ENCODE measurements at regions not wholly inside any gene's neighbourhood (a gene's known extent, or its start where the extent isn't known, plus 50 kb on each side); places are given as distances from the start of the nearest gene placed in this dataset.
"Not testable (repeated sequence)": the region's sequence is repeated elsewhere in the genome, so short reads cannot be mapped to it uniquely, and the experiment has no call there.

DNA sequence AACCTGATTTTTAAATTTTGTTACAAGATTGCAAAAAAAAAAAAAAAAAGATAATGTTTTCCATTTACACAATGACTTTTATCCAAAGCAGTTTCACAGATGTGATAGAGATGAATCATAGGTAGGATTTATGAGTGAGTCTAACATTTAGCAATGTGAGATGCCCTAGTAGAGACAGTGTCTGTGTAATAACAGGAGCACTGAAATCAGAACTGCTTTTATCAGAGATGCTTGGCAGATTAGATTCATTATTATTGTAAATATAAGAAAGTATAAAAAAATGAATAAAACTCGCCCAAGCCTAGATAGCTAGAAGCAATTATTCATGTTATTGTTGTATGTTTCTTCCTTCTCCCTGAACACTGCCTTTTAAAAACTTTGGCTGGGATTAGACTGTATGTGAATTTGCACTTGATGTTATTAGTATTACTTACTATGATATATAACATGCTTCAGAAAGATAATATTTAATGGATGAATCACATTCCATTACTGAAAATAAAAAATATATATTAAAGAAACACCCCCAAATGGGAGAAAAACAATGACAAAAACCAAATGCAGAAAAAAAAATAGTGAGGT lies 567.3 kb upstream of the KLF4 start:
- no peak for DNase-seq
- no peak for TF ChIP-seq POLR2A (IDR thresholded peaks at IDR 0.05; ENCODE audit: low read length)

DNA sequence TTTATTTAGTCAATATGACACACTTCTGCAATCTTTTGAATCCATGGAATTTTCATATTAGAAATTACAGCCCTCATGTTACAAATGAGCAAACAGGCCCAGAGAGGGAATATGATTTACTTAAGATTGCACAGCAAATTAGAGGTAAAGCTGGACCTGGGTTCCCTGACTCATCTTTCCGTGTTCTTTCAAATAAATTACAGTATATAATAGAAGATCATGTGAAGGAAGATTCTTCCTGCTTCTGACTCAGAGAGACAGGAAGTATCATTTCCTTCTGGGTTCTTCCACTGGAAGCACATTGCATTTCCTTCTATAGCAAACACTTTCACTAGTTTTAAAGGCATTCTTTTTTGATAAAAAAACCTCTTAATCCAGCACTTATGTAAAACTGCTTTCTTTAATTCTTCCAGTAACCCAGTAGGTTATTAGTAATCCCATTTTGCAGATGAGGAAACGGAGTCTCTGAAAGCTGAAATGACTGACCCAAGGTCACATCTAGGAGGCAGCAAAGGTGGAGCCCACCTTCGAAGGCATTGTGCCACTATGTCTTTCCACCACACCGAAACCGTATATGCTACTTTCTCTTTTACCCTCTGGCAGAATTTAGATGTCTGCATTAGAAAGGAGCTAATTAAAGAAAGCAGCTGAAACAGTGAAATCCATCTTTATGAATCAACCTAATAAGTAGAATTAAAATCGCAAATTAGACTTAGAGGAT lies 566.7 kb upstream of the KLF4 start:
- DNase-seq: no peak
- no peak for TF ChIP-seq POLR2A (IDR thresholded peaks at IDR 0.05; ENCODE audit: low read length)
- no peak for TF ChIP-seq GATA1 (IDR thresholded peaks at IDR 0.05; ENCODE audit: low read depth, low read length)

DNA sequence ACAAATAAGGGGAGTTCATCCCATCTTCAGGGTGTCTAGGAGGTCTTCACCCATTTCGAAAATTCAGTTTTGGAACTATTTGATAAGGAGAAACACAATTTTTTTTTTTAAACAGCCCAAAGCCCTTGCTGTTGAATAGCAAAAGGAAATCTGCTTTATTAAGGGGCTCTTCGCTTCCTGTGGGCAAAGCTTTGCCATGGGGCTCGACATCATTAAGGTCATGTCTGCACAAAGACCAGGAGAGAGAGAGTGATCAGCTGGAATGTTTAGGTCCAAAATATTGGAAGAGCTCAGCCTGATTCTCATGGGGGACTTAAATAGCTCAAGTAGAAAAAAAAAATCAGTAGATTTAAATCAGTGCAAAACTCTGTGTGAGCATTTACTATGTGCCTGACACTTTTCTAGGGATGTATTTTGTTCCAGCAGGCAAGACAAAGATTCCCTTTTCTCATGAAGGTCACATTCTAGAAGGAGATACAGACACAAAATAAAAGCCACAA lies 564.6 kb upstream of the KLF4 start:
- TF ChIP-seq GATA1 (IDR thresholded peaks at IDR 0.05; ENCODE audit: low read depth, low read length): no peak
- TF ChIP-seq POLR2A (IDR thresholded peaks at IDR 0.05; ENCODE audit: low read length): no peak
- DNase-seq: no peak

DNA sequence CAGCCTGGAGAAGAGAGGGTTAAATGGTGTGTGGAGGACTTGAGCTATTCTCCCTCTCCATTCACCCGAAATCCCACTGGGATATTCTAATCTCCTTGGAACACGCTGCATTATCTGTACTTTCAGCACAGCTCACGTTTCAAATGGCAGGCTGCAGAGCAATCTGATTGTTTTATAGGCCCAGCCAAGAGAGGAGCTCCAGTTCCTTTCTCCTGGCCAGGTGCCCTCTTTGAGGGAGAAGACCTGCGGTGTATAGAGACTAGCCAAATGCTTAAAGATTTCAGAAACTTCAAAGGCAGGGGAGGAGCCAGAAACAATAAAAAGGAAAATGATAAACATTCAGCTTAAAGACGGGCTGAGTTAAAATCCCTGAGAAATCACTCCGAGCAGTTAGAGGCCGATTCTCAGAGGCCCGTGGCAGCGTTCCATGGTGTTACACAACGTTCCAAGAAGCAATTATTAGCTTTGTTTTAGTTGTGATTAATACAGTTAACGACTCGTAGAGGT lies 564.0 kb upstream of the KLF4 start:
- TF ChIP-seq POLR2A (IDR thresholded peaks at IDR 0.05; ENCODE audit: low read length) (no peak), GATA1 (IDR thresholded peaks at IDR 0.05; ENCODE audit: low read depth, low read length) (no peak)

DNA sequence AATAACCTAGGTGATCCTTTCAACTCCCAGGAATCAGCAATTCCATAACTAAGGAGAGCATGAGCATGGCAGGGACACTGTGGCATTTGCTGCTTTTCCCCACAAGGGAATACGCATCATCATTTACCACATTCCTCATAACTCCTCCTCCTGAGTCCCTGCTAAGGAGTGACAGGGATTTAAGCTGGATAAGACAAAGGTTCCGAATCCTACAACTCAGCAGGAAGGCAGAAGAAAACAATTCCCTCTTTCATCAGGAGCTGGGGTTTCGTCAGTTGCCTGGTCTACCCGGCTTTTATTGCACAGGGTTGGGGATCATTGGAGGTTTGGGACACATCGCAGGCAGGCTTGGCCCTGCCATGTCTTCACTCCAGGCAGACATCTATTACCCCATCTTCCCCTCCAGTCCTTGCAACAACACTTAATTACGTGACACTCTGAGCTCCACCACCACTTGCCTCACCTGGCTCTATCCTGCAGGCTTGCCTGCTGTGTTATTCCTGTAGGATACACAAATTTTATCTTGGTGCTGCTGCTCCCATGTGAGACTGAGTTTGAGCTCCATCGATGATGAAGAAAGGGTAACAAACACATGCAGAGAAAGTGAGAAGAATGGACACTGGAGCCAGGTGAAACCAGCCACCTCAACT lies 563.0 kb upstream of the KLF4 start:
- TF ChIP-seq POLR2A (IDR thresholded peaks at IDR 0.05; ENCODE audit: low read length): no peak
- no peak for DNase-seq

More for the DNA sequence above, 564.0 kb upstream of the KLF4 start:
- DNase-seq: no peak

DNA sequence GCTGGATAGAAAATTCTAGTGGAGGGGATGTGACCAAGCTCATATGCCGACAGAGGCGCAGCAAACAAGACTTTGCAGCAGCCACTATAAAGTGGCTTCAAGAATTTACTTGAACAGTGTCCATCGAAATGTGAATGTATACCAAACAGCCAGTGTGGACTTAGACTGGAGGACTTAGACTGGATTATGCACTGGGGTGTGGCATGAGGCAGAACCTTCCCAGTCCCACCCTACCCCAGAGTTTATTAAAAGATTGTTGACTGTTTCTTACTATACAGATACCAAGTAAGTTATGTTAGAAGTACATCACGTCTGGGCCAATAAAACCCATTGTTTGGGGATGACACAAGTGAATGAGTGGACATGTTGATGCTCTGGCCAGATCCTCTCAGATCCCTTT lies 561.3 kb upstream of the KLF4 start:
- TF ChIP-seq GATA1 (IDR thresholded peaks at IDR 0.05; ENCODE audit: low read depth, low read length) (no peak), POLR2A (IDR thresholded peaks at IDR 0.05; ENCODE audit: low read length) (no peak)
- no peak for DNase-seq

DNA sequence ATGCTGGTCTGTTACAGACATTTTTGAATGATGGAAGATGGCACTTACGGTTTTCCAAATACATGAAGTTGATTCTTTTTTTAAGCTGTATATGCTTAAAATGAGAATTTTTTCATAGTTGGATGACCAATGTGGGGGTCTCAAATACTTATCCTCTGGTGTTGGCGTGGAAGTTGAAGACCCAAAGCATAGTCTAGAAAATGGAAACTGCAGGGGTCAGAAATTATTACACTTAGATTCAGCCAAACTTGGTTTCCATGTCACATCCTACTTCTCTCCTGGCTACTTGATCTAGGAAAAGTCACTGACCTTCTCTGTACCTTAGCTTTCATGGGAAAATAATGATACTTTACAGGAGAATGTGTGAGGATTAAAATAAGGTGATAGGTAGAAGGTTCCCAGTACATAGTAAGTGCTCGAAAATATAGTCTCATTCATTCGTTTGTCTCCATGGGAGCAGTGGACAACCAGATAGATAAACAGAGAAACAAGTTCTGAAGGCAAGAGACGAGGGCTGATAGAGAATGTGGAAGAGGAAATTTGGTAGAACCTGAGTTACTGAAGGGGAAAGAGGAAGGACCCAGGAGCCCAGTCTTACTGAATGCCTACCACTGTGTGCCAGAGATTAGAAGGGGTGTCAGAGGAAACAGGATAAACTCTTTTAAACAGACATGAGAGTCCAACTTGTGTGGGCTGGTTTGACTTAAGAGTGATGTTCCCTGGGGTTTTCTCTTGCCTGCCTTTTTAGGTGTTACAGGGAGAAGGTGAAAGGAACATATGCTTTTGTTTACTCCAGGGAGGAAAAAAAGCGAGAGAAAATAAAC lies 560.3 kb upstream of the KLF4 start:
- no peak for DNase-seq
- TF ChIP-seq GATA1 (IDR thresholded peaks at IDR 0.05; ENCODE audit: low read depth, low read length) (no peak), POLR2A (IDR thresholded peaks at IDR 0.05; ENCODE audit: low read length) (no peak)

DNA sequence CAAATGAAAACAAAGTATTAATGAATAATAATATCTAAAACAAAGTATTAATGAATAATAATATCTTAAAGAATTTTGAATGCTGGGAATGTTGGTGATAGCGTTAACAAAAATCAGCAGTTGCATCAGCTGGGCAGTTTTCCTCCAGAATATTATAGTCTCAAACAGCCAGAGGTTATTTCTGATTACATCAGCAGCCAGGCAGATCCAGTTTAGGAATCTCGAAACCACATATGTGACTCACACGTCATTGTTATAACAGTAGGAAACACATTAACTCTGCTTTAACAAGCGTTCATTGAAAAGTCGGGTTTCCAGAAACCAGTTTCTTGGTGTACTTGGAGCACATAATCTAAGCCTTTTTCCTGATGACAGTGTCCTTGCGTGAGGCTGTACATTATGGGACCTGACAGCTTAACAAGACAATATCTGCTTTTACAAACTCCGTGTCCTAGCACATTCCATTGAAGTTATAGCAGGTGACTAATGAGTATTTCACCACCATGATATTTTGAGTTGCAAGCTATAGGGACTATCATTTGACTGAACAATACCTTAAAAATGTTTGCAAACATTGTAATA lies 559.5 kb upstream of the KLF4 start:
- TF ChIP-seq GATA1 (IDR thresholded peaks at IDR 0.05; ENCODE audit: low read depth, low read length) (no peak), POLR2A (IDR thresholded peaks at IDR 0.05; ENCODE audit: low read length) (no peak)
- DNase-seq: no peak

DNA sequence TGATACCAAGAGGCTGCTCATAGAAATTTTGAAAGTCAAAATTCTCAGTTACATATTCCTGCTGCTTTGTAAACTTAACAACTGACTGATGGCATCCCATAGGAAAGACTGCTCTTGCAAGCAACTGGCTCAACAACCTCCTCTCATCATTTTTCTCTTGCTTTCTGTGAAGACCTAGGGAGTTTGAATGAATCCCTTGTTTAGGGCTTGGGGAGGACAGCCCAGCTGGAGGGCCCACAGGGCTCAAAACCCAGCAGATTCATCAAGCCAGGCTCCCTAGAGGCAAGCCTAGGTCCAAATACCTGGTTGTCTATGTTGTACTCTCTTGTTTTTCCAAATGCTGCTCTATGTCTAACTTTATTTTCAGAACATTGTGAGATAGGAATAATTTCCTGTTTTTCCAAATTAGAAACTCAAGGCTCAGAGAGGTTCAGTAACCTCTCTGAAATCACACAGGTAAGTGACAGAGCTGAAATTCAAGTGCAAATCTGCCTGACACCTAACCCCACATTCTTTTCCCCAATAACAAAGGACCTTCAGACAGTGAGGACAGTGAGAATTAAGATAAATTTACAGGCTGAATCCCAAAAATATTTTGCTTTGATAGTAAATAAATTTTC lies 558.9 kb upstream of the KLF4 start:
- no peak for TF ChIP-seq POLR2A (IDR thresholded peaks at IDR 0.05; ENCODE audit: low read length)
- TF ChIP-seq GATA1 (IDR thresholded peaks at IDR 0.05; ENCODE audit: low read depth, low read length): no peak
- no peak for DNase-seq

DNA sequence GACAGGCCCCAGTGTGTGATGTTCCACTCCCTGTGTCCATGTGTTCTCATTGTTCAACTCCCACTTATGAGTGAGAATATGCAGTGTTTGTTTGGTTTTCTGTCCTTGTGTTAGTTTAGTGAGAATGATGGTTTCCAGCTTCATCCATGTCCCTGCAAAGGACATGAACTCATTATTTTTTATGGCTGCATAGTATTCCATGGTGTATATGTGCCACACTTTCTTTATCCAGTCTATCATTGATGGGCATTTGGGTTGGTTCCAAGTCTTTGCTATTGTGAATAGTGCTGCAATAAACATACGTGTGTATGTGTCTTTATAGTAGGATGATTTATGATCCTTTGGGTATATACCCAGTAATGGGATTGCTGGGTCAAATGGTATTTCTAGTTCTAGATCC lies 558.2 kb upstream of the KLF4 start:
- DNase-seq: not testable (repeated sequence)

DNA sequence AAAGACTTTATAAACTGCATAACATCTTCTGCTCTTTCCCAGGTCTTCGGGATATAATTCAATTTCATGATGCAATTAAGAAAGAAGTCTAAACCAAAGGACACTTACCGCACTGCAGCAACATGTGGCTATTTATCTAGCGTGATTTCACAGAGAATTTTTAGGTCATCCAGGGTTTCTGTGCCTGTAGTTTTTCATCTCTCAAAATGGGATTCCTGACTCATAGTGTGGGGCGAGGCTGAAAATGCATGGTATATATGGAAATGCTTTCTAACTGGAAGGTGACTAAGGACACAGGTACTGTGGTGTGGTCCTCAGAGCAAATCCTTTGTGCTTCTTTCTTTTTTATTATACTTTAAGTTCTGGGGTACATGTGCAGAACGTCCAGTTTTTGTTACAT lies 557.7 kb upstream of the KLF4 start:
- no peak for DNase-seq
- TF ChIP-seq GATA1 (IDR thresholded peaks at IDR 0.05; ENCODE audit: low read depth, low read length): no peak

DNA sequence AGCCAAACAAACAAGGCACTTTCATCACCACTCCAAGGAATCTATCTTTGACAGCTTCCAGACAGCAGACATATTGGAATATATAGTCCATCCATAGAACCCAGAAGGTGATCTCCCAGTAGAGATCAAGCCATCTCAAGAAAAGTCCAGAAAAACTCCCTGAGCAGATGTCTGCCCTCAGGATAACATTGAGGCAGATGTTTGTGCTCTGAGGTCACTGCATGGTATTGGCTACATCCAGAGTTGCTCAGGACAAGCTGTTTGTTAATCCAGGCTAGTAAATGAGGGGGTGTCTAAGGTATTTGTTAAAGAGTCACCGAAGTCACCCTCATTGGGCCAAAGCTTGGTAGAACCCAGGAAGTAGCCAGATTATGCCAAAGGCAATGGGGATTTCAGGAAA lies 556.3 kb upstream of the KLF4 start:
- TF ChIP-seq GATA1 (IDR thresholded peaks at IDR 0.05; ENCODE audit: low read depth, low read length) (no peak), POLR2A (IDR thresholded peaks at IDR 0.05; ENCODE audit: low read length) (no peak)
- DNase-seq: no peak

DNA sequence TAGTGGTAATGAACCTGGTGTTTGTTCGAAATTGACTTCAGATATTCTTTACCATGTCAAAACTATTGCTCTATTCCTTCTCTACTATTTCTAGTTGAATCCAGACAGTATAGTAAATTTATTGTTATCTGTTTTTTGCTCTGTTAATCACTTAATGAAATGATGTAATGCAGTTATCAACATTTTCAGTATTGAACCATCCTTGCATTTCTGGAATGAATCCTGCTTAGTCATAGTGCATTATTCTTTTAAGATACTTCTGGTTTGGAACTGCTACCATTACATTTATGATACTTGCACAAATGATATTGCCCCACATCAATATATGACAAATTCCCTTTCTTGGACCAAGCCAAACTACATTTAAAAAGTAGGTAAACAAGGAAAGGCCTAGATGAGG lies 554.0 kb upstream of the KLF4 start:
- DNase-seq: no peak
- no peak for TF ChIP-seq POLR2A (IDR thresholded peaks at IDR 0.05; ENCODE audit: low read length)
- TF ChIP-seq GATA1 (IDR thresholded peaks at IDR 0.05; ENCODE audit: low read depth, low read length): no peak

Measured in erythroblast (primary cell).